ENCODE measurements at regions not wholly inside any gene's neighbourhood (a gene's known extent, or its start where the extent isn't known, plus 50 kb on each side); places are given as distances from the start of the nearest gene placed in this dataset.

GRCh38 chr3:159159546-159159945 is 357.7 kb downstream of the MFSD1 start:
- no peak for TF ChIP-seq POLR2A (IDR thresholded peaks at IDR 0.05; ENCODE audit: low read depth, low read length)
- TF ChIP-seq POLR2AphosphoS5 (IDR thresholded peaks at IDR 0.05; ENCODE audit: low read depth, low read length) = no peak
